GM18873 (cell line): ENCODE measurements at regions not wholly inside any gene's neighbourhood (a gene's known extent, or its start where the extent isn't known, plus 50 kb on each side); places are given as distances from the start of the nearest gene placed in this dataset.

Source experiments
- ATAC-seq: cut with Tn5 transposase; IDR thresholded peaks from one replicate; pipeline ENCODE4 v1.9.1; 2021; ENCODE audit warnings: mild to moderate bottlenecking, moderate library complexity, moderate number of reproducible peaks; ENCODE audit not compliant: unreplicated experiment, low FRiP score

GRCh38 chr12:13275241-13276085 lies 78.9 kb downstream of the EMP1 start:
- ATAC-seq = no peak

GRCh38 chr12:13273850-13274249 lies 77.3 kb downstream of the EMP1 start:
- ATAC-seq = no peak

GRCh38 chr12:13273097-13273496 lies 76.6 kb downstream of the EMP1 start:
- ATAC-seq = no peak

GRCh38 chr12:13270817-13271216 lies 74.3 kb downstream of the EMP1 start:
- no peak for ATAC-seq
